NCI-H510A (cell line): ENCODE measurements at regions not wholly inside any gene's neighbourhood (a gene's known extent, or its start where the extent isn't known, plus 50 kb on each side); places are given as distances from the start of the nearest gene placed in this dataset.

Experiments
- DNase-seq: peaks from one replicate; lab custom pipeline; 2025; lab: John Stamatoyannopoulos, UW

GRCh38 chr2:176679061-176679669, 409.9 kb downstream of the MTX2 start:
- DNase-seq, result no peak

DNA sequence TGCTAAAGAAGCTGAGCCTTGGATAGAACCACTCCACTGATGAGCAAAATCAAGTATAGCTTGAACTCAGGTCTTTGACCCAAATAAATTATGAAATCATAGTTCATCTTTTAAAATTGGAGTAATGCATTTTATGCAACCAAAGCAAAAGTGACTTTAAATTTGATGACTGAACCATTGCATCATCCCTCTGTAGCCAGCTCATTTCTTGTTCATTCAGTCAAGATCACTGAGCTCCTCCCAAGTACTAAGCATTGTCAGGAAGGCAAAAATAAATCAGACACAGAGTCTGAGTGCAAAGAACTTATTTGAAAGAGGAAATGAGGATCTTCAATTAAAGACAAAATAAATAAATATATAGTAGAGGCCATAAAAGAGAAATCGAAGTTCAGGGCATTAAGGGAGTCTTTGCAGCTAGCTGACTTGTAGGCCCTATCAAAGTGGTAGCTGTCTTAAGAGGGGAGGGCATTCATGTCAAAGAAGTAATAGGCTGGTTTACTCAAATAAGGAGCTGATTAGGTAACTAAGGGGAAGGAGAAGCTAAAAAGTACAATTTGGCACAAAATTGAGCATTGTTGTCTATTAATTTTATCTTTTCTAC, 411.8 kb downstream of the MTX2 start:
- DNase-seq, result no peak

DNA sequence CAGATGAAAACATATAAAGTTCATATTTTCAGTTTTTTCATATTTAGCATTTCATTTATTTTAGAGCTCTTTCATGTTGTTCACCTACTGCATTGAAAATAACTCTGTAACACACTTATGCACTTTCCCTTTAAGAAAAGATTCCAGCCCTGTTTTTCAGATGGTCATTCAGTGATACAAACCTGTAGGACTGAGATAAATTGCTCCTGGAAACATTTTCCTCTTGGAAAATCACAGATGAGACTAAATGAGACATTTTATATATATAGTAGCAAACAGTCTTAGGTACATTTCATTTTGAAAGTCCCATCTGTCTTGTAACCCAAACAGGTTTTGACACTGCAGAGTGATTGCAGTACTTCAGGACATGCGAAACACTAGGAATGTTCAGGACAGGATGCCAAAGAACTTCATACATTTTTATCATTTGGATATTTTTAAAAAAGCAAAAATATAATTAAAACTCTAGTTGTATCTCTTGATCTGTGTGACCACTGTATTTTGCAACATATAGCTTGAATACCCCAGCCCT, 412.4 kb downstream of the MTX2 start:
- no peak for DNase-seq

- DNase-seq, result no peak
These were observed 413.0 kb downstream of the MTX2 start for GRCh38 chr2:176682278-176682677.

DNA sequence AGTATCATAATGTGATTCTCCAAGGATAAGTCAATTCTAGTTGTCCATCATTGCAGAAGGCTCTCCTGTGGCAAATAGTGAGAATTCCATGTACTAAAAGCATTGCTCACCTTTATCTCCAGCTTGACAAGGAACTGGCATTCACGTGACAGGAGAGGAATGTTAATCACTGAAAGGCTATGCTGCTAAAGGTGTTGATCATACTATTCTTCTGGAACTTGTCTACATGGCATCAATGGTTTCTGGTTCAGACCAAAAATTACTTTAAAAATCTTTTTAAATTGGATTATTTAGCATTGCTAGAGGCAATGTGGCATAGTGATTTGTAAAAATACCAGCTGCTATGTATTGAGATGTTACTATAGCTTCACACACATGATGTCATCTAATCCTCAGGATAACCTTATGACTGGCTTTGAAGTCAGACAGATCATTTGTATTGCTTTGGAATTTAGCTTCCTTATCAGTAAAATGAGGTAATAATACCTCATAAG, 414.4 kb downstream of the MTX2 start:
- DNase-seq, result no peak

- DNase-seq, result no peak
These were observed 416.7 kb downstream of the MTX2 start for GRCh38 chr2:176685908-176686307.

- no peak for DNase-seq
These were observed 417.1 kb downstream of the MTX2 start for GRCh38 chr2:176686328-176686727.

- DNase-seq, result no peak
These were observed 418.1 kb downstream of the MTX2 start for GRCh38 chr2:176687342-176687741.

DNA sequence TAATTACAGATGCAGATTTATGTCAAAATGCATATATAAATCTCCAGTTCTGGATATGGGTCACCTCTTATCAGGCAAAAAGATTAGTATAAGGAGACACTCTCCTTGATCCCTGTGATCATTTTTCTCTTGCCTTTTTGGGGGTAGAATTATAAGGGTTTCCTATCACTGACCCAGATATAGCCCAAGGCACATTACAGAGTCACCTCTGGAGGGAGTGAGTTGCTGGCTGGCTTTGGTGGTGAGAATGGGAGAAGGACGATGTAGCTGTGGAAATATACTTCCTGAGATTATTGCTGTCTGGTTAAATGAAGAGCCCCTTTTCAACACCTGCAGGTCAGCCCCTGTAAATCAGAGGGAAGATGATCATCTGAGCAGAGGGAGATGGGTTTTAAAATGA, 418.7 kb downstream of the MTX2 start:
- no peak for DNase-seq

DNA sequence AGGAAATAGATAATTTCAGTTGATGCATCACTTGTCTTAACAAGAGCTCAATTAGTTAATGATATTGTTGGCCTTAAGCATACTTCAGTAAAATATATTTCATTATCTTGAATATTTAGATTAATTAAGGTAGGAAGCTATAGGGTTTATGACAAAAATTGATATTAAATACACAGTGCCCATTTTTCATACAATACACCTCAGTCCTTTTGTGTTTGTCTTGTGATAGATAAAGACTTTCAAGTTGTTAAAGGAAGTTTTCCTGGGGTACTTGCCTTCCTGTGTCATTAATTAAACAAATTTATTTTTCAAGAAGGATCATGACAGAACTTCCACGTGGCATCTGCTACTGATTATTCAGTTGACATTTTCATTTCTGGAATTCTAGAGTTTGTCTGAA, 420.5 kb downstream of the MTX2 start:
- no peak for DNase-seq

- DNase-seq, result no peak
These were observed 422.2 kb downstream of the MTX2 start for GRCh38 chr2:176691471-176691870.

DNA sequence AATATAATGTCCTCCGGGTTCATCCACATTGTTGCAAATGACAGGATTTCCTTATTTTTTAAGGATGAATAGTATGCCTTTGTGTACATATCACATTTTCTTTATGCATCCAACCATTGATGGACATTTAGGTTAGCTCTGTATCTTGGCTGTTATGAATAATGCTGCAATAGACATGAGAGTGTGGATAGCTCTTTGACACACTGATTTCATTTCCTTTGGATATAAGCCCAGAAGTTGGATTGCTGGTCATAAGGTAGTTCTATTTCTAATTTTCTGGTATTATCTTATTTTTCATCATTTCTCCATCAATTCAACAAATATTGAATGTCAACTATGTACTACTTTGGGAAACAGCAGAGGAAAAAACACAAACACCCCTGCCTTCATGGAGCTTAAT, 423.3 kb downstream of the MTX2 start:
- no peak for DNase-seq

GRCh38 chr2:176699098-176699497, 429.9 kb downstream of the MTX2 start:
- DNase-seq, result no peak

GRCh38 chr2:176699644-176700043, 430.4 kb downstream of the MTX2 start:
- DNase-seq, result no peak

DNA sequence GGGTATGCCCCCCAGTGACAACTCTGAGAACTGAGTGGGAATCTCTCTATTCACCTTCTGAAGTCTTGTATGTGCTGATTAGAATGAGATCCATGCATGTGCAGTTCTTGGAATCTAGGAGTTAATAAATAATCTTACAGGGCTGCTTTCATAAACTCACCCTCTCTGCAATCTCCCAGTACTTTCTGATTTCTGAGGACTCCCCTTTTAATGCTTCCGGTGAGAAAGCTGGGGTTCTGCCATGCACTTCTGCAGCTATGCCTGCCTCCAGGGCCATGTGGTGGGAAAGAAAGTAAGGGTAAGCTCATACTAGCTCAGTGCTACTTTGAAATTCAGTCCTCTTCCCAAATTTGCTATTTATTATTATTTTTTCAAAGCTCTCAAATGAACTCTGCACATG, 432.9 kb downstream of the MTX2 start:
- DNase-seq, result no peak

DNA sequence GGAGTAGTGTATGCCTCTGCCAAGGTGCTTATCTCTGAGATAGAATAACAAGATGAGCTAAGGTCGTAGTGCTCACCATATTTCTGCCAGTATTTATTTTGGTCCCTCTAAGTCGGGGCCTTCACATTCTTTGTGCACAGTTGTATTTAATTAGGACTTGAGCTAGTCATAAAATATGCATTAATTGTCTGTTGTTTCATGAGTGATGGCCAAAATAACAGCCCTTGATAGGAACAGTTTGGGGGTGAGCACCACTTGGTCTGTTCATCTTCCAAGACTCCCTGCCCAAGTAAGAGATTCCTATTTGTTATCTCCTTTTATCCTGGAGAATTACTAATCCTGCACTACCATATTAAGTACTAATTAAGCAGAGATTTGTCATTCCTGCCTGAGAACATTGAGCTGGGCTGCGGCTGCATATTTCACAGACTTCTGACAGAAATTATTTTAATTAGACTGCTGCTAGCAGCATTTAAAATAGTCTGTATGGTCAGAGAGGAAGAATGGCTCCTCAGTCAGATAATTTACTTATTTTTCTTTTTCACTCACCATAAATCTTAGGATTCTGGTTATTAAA, 435.1 kb downstream of the MTX2 start:
- DNase-seq, result no peak

- DNase-seq, result no peak
These were observed 440.1 kb downstream of the MTX2 start for GRCh38 chr2:176709149-176709951.

DNA sequence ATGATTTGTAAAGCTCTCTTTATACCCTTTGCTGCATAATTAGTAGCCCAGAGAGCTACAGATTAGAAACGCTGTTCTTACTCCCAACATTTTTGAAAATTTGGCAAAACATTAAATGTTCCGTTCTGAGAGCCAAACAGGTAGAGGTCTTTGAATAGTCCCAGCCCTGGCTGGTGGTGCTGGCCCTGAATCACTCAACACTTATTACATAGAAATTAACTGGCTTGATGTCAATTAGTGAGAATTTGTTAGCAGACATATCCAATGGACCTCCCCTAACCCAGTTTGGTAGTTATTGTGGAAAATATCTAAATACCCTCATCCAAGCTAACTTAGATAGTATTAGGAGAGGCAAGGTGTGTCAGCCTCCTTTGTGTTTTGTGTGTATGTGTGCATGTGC, 440.7 kb downstream of the MTX2 start:
- DNase-seq, result no peak

- no peak for DNase-seq
These were observed 441.5 kb downstream of the MTX2 start for GRCh38 chr2:176710657-176711186.

DNA sequence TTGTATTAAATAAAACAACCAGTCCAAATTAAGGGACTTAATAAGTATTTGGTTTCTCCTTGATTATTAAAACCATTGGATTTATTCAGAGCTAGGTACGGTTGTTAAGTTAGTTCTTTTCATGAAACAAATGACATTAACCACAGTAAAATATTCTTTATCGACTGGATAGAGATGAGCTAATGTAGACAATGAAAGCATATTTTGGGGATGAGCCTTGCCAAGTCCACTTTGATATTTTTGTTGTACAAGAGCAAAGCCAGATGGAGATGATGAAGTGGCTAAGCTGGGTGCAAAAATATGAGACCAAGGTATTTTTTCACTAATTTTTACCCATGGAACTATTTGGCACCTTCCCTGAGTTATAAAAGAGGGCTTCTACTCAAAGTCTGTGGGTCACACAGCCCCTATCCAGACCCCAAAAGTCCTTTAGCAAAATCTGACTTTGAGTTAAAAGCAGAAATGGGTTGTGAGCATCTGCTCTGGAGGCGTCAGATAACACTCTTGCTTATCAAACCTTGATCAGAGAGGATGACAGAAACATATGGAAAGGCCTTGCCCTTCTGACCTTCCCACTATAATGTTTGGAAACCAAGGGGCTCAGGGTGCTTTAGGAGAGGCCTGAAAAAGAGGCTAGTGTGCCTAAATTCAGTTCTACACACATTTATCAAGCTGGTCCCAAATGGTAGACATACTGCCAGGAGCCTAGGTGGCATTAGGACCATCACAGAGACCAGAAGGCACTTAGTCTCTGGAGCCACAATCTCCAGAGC, 456.8 kb downstream of the MTX2 start:
- DNase-seq, result no peak

DNA sequence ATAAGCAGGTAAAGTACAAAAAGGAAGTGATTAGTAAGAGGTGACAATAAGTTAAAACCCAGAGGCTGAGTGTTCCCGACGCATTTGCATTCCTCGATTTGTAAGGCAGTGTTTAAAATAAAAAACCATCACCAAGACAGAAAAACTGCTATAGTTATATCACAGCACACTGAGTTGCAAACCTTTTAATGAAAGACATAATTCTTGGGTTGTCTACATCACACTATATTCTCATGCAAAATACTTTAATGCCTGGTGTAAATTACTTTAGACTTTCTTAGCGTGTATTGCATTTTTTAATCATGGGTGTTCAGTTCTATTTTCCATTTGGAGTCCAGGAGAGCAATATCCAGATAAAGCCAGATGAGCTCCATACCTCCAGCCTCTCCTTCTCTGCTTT, 458.5 kb downstream of the MTX2 start:
- no peak for DNase-seq
